Activated T-cell treated with anti-CD3 and anti-CD28 coated beads for 4 hours (primary cell): ENCODE measurements at regions not wholly inside any gene's neighbourhood (a gene's known extent, or its start where the extent isn't known, plus 50 kb on each side); places are given as distances from the start of the nearest gene placed in this dataset.

Experiments
- DNase-seq: peaks from one replicate; pipeline ENCODE4 v3.0.0-alpha.2; 2020

GRCh38 chr4:89665662-89666061 lies 171.3 kb downstream of the SNCA start:
- DNase-seq = no peak

- no peak for DNase-seq
Observed at GRCh38 chr4:89664521-89664920, 172.4 kb downstream of the SNCA start.

- no peak for DNase-seq
Observed at GRCh38 chr4:89661173-89661899, 175.6 kb downstream of the SNCA start.

GRCh38 chr4:89660444-89661172 lies 176.4 kb downstream of the SNCA start:
- no peak for DNase-seq

GRCh38 chr4:89658701-89659024 lies 178.3 kb downstream of the SNCA start:
- no peak for DNase-seq

- DNase-seq = no peak
Observed at GRCh38 chr4:89657931-89658700, 178.8 kb downstream of the SNCA start.

GRCh38 chr4:89653012-89653411 lies 183.9 kb downstream of the SNCA start:
- no peak for DNase-seq

- DNase-seq = no peak
Observed at GRCh38 chr4:89645482-89645881, 191.5 kb downstream of the SNCA start.

- no peak for DNase-seq
Observed at GRCh38 chr4:89641367-89641687, 195.6 kb downstream of the SNCA start.

GRCh38 chr4:89640620-89641366 lies 196.2 kb downstream of the SNCA start:
- no peak for DNase-seq

GRCh38 chr4:89639395-89639794 lies 197.6 kb downstream of the SNCA start:
- no peak for DNase-seq

GRCh38 chr4:89625599-89626293 lies 211.2 kb downstream of the SNCA start:
- DNase-seq = no peak

- DNase-seq = no peak
Observed at GRCh38 chr4:89619206-89619962, 217.6 kb downstream of the SNCA start.

- DNase-seq = no peak
Observed at GRCh38 chr4:89618151-89618550, 218.8 kb downstream of the SNCA start.

- no peak for DNase-seq
Observed at GRCh38 chr4:89617317-89617716, 219.6 kb downstream of the SNCA start.

- no peak for DNase-seq
Observed at GRCh38 chr4:89616382-89616781, 220.6 kb downstream of the SNCA start.

- no peak for DNase-seq
Observed at GRCh38 chr4:89615051-89615450, 221.9 kb downstream of the SNCA start.

GRCh38 chr4:89614155-89614554 lies 222.8 kb downstream of the SNCA start:
- no peak for DNase-seq

GRCh38 chr4:89610236-89610635 lies 226.7 kb downstream of the SNCA start:
- DNase-seq = no peak

- DNase-seq = no peak
Observed at GRCh38 chr4:89609756-89610155, 227.2 kb downstream of the SNCA start.

- no peak for DNase-seq
Observed at GRCh38 chr4:89604951-89605350, 232.0 kb downstream of the SNCA start.

- DNase-seq = no peak
Observed at GRCh38 chr4:89599026-89599425, 237.9 kb downstream of the SNCA start.
